GM21360 (cell line): ENCODE measurements at regions not wholly inside any gene's neighbourhood (a gene's known extent, or its start where the extent isn't known, plus 50 kb on each side); places are given as distances from the start of the nearest gene placed in this dataset.
"Not testable (repeated sequence)": the region's sequence is repeated elsewhere in the genome, so short reads cannot be mapped to it uniquely, and the experiment has no call there.

Experiments
- ATAC-seq: cut with Tn5 transposase; IDR thresholded peaks from one replicate; pipeline ENCODE4 v1.9.1; 2021; ENCODE audit warnings: mild to moderate bottlenecking, moderate library complexity; ENCODE audit not compliant: unreplicated experiment

DNA sequence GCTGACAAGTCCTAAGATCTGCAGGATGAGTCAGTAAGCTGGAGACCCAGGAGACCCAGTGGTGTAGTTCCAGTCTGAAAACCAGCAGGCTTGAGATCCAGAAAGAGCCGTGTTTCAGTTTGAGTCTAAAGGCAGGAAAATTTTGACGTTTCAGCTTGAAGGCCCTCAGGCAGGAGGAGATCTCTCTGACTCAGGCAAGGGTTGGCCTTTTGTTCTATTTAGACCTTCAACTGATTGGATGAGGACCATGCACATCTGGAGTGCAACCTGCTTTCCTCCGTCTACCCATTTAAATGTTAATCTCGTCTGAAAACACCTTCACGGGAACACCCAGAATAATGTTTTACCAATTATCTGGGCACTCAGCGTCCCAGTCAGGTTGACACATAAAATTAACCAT is 69.5 kb downstream of the NPIPA7 start:
- not testable (repeated sequence) for ATAC-seq

DNA sequence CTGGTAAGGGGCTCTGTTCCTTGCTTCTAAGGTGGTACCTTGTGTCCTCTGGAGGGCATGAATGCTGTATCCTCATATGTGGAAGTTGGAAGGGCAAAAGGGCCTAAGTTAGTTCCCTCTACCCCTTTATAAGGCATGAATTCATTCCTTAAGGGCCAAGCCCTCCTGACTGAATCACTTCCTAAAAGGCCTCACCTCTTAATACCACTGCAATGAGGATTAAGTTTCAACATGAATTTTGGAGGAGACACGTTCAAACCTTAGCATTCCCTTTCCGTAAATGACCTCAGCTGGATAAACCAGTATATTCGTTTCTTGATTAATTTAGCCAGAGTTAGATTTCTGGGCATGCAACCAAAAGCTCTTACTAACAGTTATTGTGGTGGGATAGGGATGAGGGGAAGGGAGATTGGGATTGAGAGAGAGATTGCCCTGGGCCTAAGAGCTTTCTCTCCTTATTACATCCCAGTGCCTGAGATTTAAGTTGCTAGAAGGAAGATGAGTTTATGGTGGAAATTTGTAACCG is 70.8 kb downstream of the NPIPA7 start:
- ATAC-seq: not testable (repeated sequence)

DNA sequence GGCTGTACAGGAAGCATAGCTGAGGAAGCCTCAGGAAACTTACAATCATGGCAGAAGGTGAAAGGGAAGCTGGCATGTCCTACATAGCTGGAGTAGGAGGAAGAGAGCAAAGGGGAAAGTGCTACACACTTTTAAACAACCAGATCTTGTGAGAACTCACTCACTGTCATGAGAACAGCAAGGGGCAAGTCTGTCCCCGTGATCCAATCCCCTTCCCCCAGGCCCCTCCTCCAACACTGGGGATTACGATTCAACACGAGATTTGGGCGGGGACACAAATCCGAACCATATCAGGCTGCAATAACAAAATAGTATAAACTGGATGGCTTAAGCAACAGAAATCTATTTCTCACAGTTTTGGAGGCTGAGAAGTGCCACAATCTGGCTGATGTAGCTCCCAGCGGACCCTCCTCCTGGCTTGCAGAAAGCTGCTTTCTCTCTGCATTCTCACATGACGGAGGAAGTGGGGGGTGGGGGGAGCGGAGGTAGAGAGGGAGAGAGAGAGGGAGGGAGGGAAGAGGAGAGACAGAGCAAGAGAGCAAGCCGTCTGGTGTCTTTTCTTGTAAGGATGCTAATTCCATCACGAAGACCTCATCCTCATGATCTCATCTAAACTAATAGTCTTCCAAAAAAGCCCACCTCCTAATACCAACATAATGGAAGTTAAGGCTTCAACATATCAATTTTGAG is 72.9 kb downstream of the NPIPA7 start:
- ATAC-seq: not testable (repeated sequence)

DNA sequence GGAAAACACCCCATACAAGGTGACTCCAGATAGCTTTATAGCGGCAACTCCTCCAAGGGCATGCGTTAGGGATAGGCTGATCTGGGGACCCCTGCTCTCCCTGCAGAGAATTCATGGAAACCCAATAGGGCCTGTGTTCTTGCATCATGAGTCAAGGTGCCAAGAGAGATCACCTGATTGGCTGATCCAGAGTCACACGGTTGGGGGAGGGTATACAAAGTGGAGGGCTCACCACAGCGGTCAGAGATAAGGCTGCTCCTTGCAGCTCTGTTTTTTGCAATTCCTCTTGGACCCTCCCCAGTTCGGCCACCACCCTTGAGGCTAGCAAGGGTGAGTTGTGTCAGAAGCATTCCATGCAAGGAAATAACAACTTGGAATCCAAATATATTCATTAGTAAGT is 79.6 kb downstream of the NPIPA7 start:
- not testable (repeated sequence) for ATAC-seq

DNA sequence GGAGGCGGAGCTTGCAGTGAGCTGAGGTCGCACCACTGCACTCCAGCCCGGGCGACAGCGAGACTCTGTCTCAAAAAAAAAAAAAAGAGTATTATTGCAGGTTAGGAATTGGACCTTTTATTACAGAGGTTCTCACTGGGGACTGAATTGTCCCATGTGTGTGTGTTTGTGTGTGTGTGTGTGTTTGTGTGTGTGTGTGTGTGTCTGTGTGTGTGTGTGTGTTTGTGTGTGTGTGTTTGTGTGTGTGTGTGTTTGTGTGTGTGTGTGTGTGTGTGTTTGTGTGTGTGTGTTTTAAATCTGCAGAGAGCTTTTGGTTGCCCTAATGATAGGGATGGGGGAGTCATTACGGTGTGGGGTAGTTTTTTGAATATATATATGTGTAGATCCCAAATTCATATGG is 84.9 kb downstream of the NPIPA7 start:
- ATAC-seq: not testable (repeated sequence)

DNA sequence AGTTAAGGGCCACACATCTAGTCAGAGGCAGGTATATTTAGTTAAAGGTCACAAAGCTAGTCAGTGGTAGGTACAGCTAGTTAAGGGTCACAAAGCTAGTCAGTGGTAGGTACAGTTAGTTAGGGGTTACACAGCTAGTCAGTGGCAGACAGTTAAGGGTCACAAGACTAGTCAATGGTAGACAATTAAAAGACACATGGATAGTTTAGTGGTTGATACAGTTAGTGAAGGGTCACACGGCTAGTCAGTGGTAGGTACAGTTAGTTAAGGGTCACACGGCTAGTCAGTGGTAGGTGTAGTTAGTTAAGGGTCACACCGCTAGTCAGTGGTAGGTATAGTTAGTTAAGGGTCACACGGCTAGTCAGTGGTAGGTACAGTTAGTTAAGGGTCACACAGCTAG is 110.0 kb downstream of the NPIPA7 start:
- ATAC-seq: not testable (repeated sequence)

DNA sequence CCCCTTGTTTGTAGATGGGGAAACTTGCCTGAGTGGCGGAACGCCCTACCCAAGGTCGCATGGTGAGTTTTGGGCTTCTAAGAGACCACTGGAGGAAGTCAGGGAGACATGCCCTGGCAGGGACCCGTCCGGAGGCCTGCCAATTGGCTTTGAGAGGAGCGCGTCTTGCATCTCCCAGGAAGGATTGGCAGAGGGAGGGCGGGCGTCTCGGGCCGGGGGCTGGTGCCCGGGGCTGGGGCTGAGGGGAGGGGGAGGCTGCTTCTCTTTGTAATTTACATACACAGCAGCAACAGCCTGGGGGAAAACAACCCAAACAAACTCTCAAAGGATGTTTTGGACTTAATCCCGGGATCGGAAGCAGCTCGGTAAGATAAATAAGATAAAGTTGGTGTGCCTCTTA is 110.5 kb downstream of the NPIPA7 start:
- ATAC-seq: not testable (repeated sequence)

DNA sequence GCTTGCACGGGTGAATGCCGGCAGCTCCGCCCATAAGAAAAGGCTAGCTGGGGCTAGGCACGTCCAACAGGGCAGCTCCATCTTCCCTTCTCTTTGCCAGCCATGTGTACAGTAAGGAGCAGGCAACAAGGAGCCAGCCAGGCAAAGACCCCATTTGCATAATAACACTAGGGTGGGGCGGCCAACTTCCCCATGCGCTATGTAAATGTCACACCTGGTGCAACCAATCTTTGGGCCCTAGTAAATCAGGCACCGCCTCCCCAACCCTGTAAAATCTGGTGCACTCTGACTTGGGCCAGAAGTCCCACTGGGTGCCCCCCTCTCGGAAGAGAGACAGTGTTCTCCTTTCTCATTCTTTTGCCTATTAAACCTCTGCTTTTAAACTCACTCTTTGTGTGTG is 115.2 kb downstream of the NPIPA7 start:
- ATAC-seq: not testable (repeated sequence)

DNA sequence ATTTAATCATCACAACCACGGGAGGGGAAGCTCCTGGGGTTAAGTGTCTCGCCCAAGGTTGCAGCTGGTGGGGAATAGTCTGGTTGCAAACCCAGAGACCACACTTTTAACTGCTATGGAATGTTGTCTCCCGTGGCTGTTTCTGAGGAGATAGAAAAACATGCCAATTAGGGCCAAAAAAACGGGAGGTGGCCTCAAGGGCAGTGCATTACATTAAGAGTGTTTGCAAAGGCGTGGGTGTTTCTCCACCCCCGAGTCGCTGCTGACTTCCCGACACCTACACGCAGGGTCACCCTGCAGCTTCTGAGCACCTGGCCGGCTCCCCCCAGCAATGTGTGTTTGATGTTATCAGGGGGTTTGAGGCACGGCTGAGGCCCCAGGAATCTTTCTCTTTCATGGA is 116.1 kb downstream of the NPIPA7 start:
- ATAC-seq: not testable (repeated sequence)

DNA sequence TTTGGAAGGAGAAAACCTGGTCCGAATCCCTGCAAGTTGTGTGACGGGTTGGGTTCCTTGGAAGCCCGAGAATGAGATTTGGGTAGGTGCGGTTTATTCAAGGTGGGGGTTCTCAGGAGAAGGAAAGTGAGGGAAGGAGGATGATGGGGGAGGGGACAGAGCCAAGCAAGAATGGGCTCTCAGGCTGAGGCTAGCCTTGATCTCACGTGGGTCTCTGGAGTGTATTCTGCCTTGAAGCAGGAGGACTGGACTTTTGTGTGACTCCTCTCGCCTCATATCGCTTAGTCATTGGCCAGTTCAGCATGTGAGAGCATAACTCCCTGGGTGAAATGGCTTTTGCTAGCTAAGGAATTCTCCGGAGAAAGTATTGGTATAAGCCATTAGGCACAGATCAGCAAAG is 120.9 kb downstream of the NPIPA7 start:
- not testable (repeated sequence) for ATAC-seq

DNA sequence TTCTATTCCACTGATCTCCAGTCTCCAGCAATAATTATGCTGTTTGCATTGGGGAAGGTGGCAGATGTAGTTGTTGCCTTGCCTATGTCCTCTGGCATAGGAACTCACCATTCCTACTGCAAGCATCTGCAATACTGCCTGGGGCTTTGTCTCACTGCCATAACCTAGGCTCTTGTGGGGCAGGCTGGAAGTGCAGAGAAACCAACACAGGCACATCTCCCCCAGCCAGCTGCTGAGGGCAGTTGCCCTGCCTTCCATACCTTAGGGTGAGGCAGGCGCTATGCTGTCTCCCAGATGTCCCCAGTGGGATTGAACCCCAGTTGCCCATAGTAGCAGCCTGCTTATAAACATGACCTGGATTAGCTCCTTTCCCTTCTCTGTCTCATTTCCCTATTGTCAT is 128.1 kb downstream of the NPIPA7 start:
- ATAC-seq: not testable (repeated sequence)

DNA sequence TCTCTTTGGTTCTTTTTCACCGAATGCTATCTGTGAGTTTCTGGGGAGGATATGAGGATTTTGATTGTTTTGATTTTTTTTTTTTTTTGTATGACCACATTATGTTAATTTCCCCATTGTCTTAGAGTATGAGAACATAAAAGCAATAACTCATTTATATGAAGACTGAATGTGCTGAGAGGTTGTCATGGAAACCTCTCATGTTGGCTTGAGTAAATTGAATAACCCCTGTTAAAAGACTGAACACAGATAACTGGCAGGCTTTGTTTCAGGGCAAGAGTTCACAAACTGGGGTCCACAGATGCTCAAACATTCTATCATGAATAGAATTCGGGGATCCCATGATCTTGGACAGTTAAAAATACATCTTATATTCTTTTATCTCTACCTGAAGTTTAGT is 129.4 kb downstream of the NPIPA7 start:
- ATAC-seq: not testable (repeated sequence)

DNA sequence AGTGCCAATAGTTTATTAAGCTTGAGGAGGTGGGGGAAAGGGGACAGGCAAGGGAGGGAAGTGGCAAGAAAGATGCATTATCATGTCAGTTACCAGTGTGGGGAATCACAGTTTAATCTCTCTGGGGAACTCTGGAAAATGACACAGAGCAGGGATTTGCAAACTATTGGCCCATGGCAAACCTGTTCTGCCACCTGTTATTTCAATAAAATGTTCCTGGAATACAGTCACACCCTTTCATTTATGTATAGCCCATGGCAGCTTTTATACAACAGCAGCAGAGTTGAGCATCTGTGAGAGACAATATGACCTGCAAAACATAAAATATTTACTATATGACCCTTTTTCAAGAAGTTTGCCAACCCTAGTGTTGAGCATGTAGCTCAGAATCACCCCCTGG is 140.5 kb downstream of the NPIPA7 start:
- ATAC-seq: not testable (repeated sequence)

DNA sequence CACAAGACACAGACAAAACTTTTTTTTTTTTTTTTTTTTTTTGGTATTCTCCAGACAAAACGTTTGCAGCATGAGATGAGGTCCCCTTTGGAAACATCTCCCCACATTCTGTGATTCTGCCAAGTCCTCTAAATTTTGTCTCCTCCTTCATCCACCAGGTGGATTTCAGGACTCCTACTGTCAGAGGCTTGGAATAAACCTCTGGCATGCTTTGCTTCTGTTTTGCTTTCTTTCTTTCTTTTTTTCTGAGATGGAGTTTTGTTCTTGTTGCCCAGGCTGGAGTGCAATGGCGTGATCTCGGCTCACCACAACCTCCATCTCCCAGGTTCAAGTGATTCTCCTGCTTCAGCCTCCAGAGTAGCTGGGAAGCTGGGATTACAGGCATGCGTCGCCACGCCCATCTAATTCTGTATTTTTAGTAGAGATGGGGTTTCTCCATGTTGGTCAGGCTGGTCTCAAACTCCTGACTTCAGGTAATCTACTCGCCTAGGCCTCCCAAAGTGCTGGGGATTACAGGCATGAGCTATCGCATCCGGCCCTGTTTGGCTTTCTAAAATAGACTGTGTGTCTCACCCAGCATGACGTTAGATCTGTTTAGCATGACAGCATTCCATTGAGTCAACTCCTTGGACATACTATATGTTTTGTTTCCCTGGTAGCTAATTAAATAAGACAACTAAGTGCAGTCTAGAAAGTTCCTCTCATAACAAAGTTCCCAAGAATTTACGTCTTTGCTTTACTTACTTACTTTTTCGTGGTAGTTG is 142.5 kb downstream of the NPIPA7 start:
- not testable (repeated sequence) for ATAC-seq

DNA sequence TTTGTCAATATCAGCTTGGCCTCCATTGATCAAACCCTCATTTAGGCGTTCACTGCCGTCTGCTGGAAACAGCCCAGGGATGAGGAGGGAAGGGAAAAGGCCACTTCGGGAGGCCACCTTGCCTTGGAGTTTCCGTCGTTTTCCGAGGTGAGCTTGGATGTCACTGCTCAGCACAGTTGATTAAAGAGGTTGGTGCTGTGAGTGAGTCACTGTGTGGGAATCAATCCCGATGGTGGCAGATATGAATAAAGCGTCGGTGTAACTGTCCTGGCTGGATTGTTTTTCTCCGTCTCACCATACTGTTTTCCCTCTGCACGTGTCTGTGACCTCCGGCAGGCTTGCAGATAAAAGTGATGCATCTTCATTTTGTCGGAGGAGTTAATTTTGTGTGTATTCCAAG is 148.1 kb downstream of the NPIPA7 start:
- not testable (repeated sequence) for ATAC-seq

DNA sequence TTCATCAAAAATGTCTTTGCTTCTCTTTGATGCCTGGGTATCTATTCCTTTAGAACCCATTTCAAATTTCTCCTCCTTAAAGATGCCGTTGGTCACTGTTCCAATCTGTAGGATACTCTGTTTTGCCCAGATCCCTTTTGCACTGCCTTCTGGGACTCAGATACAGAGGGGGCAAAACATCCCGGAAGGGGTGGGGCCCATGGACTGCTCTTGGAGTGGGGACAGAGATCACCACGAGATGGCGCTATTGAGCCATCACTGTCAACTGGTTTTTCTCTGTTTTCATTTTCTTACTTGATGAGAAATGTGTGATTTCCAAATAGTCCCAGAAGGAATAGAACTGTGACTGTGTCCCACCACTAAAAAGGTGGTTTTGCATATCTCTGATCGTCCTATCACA is 151.8 kb downstream of the NPIPA7 start:
- ATAC-seq: not testable (repeated sequence)

DNA sequence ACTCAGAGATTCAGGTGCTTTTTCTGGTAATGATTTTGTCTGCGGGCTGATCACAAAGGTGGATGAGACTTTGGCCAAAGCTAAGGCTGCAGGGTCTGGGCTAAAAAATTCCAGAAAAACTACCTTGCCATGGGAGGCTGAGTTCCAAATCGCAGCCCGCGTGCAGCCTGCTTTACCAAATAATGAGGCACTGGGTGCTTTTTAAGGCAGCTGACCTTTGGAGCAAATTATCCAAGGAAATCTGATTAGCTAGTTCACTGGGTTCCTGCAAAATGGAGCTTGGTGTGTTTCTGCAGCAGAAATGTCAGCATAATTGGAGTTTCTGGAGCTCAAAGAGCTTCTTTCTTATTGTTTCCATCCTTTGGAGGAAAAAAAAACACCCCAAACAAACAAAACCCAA is 156.6 kb downstream of the NPIPA7 start:
- ATAC-seq: not testable (repeated sequence)

DNA sequence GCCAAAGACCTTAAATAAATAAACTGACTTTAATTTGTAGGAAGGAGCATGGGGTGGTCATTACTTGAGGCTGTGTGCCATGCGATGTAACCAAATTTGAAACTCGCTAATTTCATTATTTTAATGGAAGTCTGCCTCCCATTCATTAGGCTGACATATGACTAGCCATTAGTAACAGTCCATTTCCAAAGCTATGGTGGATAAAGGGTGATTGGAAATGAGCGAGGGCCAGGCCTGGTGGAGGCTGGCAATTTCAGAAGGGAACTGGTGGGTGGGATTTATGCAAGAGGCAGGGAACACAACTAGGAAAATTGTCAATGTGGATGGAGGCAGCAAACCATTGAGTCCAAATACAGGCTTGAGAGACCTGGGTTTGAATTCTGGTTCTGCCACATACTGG is 157.2 kb downstream of the NPIPA7 start:
- ATAC-seq: not testable (repeated sequence)

DNA sequence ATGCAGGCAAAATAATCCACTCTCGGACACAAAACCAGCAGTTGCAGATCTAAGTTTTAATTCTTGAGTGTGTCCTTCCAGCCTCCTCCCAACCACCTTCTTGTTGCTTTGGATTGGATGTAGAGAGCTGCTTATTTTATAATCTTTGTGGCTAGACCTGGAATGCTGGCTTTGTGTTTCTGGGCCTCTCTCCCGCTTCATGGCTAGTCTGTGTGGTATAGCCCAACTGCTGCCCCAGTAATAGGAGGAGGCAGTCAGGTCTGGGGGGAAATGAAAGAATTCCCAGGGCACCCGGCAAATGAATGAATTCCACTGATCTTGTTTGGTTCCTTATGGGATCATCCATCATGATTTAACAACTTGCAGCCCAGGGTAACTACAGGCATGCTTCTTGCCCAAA is 170.8 kb downstream of the NPIPA7 start:
- ATAC-seq: not testable (repeated sequence)

DNA sequence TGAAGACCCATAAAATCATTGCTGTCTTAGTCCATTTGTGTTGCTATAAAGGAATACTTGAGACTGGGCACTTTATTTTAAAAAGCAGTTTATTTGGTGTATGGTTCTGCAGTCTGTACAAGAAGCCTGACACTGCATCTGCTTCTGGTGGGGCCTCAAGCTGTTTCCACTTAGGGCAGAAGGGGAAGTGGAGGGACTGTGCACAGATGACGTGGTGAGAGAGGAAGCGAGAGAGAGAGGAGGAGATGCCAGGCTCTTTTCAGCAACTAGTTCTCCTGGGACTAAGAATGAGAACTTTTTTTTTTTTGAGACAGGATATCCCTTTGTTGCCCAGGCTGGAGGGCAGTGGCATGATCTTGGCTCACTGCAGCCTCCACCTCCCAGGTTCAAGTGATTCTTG is 171.9 kb downstream of the NPIPA7 start:
- ATAC-seq: not testable (repeated sequence)

DNA sequence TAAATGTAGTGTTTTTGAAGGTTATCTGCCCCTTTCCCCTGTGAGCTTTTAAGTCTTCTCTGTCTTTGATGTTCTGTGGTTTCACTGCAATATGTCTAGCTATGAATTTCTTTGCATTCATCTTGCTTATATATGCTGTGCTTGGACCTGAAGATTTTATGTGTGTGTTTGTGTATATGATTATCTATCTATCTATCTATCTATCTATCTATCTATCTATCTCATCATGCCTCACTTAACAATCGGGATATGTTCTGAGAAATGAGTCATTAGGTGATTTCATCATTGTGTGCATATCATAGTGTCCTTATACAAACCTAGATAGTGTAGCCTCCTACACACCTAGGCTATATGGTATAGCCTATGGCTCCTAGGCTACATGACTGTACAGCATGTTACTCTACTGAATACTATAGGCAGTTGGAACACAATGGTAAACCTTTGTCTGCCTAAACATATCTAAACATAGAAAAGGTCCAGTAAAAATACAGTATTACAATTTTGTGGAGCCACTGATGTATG is 173.9 kb downstream of the NPIPA7 start:
- ATAC-seq: not testable (repeated sequence)
